Trophoblast cell (in vitro differentiated cells and primary cell): ENCODE measurements at regions not wholly inside any gene's neighbourhood (a gene's known extent, or its start where the extent isn't known, plus 50 kb on each side); places are given as distances from the start of the nearest gene placed in this dataset.

ENCODE experiments used
- DNase-seq, 2 donors: peaks; one replicate each; pipeline ENCODE4 v3.0.0-alpha.2; 2016
- H2AFZ ChIP-seq: 2 replicates; pipeline ENCODE4 v1.6.1; 2013; ENCODE audit warnings: low read length, moderate library complexity, mild to moderate bottlenecking; ENCODE audit not compliant: insufficient read depth, poor library complexity
- H2AK5ac ChIP-seq: 2 replicates; pipeline ENCODE4 v1.6.1; 2013; ENCODE audit warnings: mild to moderate bottlenecking, low read length
- H2BK120ac ChIP-seq: 2 replicates; pipeline ENCODE4 v1.6.1; 2013; ENCODE audit warnings: low read length, mild to moderate bottlenecking, moderate library complexity; ENCODE audit not compliant: insufficient read depth, poor library complexity
- H2BK12ac ChIP-seq: 2 replicates; pipeline ENCODE4 v1.6.1; 2013; ENCODE audit warnings: mild to moderate bottlenecking, low read length, moderate library complexity
- H2BK5ac ChIP-seq: 2 replicates; pipeline ENCODE4 v1.6.1; 2013; ENCODE audit warnings: low read length, low read depth, moderate library complexity, mild to moderate bottlenecking; ENCODE audit not compliant: poor library complexity
- H3K14ac ChIP-seq: 2 replicates; pipeline ENCODE4 v1.6.1; 2013; ENCODE audit warnings: mild to moderate bottlenecking, low read length
- H3K18ac ChIP-seq: 2 replicates; pipeline ENCODE4 v1.6.1; 2013; ENCODE audit warnings: mild to moderate bottlenecking, low read length
- H3K23ac ChIP-seq: 2 replicates; pipeline ENCODE4 v1.6.1; 2013; ENCODE audit warnings: low read length
- H3K27ac ChIP-seq: 2 replicates; pipeline ENCODE4 v1.5.1; 2013; ENCODE audit warnings: low read depth, mild to moderate bottlenecking, inconsistent platforms, low read length, moderate library complexity
- H3K27me3 ChIP-seq: 2 replicates; pipeline ENCODE4 v1.6.1; 2013; ENCODE audit warnings: inconsistent platforms, mild to moderate bottlenecking, low read length, moderate library complexity; ENCODE audit not compliant: insufficient read depth
- H3K36me3 ChIP-seq, 2 experiments: 1 replicate in 1 of 2; 2 replicates in 1 of 2; pipeline ENCODE4 v1.6.1; 2013; ENCODE audit warnings: low read length in 2 of 2, mild to moderate bottlenecking in 2 of 2, moderate library complexity in 1 of 2; ENCODE audit not compliant: insufficient read depth in 2 of 2, control insufficient read depth in 1 of 2
- H3K4ac ChIP-seq: 2 replicates; pipeline ENCODE4 v1.6.1; 2013; ENCODE audit warnings: low read depth, mild to moderate bottlenecking, low read length, moderate library complexity
- H3K4me1 ChIP-seq, 2 experiments: 1 replicate in 1 of 2; 2 replicates in 1 of 2; pipeline ENCODE4 v1.6.1; 2013; ENCODE audit warnings: low read length in 2 of 2, mild to moderate bottlenecking in 2 of 2, moderate library complexity in 1 of 2; ENCODE audit not compliant: insufficient read depth in 2 of 2, control insufficient read depth in 1 of 2
- H3K4me2 ChIP-seq: 2 replicates; pipeline ENCODE4 v1.6.1; 2013; ENCODE audit warnings: inconsistent platforms, mild to moderate bottlenecking, low read length, moderate library complexity
- H3K4me3 ChIP-seq: 2 replicates; pipeline ENCODE4 v1.5.1; 2013; ENCODE audit warnings: mild to moderate bottlenecking, low read depth, low read length, inconsistent platforms
- H3K79me1 ChIP-seq: one replicate; pipeline ENCODE4 v1.6.1; 2013; ENCODE audit warnings: low read length
- H3K79me2 ChIP-seq: 2 replicates; pipeline ENCODE4 v1.6.1; 2013; ENCODE audit warnings: low read length, mild to moderate bottlenecking; ENCODE audit not compliant: control insufficient read depth, insufficient read depth, poor library complexity
- H3K9ac ChIP-seq: 2 replicates; pipeline ENCODE4 v1.6.1; 2013; ENCODE audit warnings: mild to moderate bottlenecking, low read length
- H3K9me3 ChIP-seq: 2 replicates; pipeline ENCODE4 v1.6.1; 2013; ENCODE audit warnings: low read depth, mild to moderate bottlenecking, control low read depth, inconsistent platforms, low read length; ENCODE audit not compliant: insufficient read depth
- H4K12ac ChIP-seq: 2 replicates; pipeline ENCODE4 v1.6.1; 2013; ENCODE audit warnings: low read depth, mild to moderate bottlenecking, low read length, moderate library complexity
- H4K8ac ChIP-seq: 2 replicates; pipeline ENCODE4 v1.6.1; 2013; ENCODE audit warnings: low read depth, mild to moderate bottlenecking, low read length, moderate library complexity
- H4K91ac ChIP-seq: one replicate; pipeline ENCODE4 v1.6.1; 2013; ENCODE audit warnings: low read depth, mild to moderate bottlenecking, low read length, moderate library complexity
- WGBS: extraction: QIAGEN DNeasy Blood & Tissue Kit; methylation state at CpG from one replicate; pipeline ENCODE4 v1.1.7; 2013; ENCODE audit warnings: missing lambda C conversion rate; ENCODE audit not compliant: insufficient read length, insufficient coverage; ENCODE audit errors: extremely low coverage; 5-methylcytosine and 5-hydroxymethylcytosine counted together

- Histone ChIP-seq H4K12ac (no peak overlapping the region), H3K36me3 (no peaks in the 10 kb centered on the region), H2BK5ac (no peak overlapping the region), H3K18ac (no peak overlapping the region), H3K4ac (no peak overlapping the region), H4K91ac (no peak overlapping the region), H3K4me3 (no peak overlapping the region), H3K14ac (no peak overlapping the region), H2BK120ac (no peak overlapping the region), H3K23ac (no peak overlapping the region), H4K8ac (no peak overlapping the region), H2AFZ (no peak overlapping the region), H3K27me3 (no peaks in the 10 kb centered on the region), H3K27ac (no peak overlapping the region), H3K4me2 (no peak overlapping the region), H2BK12ac (no peak overlapping the region), H3K4me1 (no peaks in the 10 kb centered on the region), H3K79me1 (no peaks in the 10 kb centered on the region), H3K79me2 (no peaks in the 10 kb centered on the region), H3K9ac (no peak overlapping the region), H2AK5ac (no peak overlapping the region), H3K9me3 (no peaks in the 10 kb centered on the region)
- WGBS: no CpG with 5 or more reads among the region's 4 CpGs
- DNase-seq: peak in 1 of 2 donors; percentile 8
Measured at GRCh38 chr17:73788111-73788510, 143.9 kb upstream of the SDK2 start.

- Histone ChIP-seq H3K79me1 (no peaks in the 10 kb centered on the region), H2BK120ac (no peak overlapping the region), H3K14ac (no peak overlapping the region), H3K27ac (no peak overlapping the region), H4K91ac (no peak overlapping the region), H3K23ac (no peak overlapping the region), H3K9ac (no peak overlapping the region), H3K36me3 (no peaks in the 10 kb centered on the region), H2AK5ac (no peak overlapping the region), H3K4me2 (no peak overlapping the region), H2BK5ac (no peak overlapping the region), H3K9me3 (no peaks in the 10 kb centered on the region), H4K12ac (no peak overlapping the region), H3K79me2 (no peaks in the 10 kb centered on the region), H3K18ac (no peak overlapping the region), H3K4me1 (no peaks in the 10 kb centered on the region), H3K4me3 (no peak overlapping the region), H4K8ac (no peak overlapping the region), H2AFZ (no peak overlapping the region), H3K27me3 (no peaks in the 10 kb centered on the region), H3K4ac (no peak overlapping the region), H2BK12ac (no peak overlapping the region)
- no CpG with 5 or more reads among the region's 4 CpGs for WGBS
- DNase-seq: no peak
Measured at GRCh38 chr17:73791121-73791520, 146.9 kb upstream of the SDK2 start.

- no peak overlapping the region for H3K4ac ChIP-seq
- no peak overlapping the region for H3K18ac ChIP-seq
- DNase-seq: no peak
Measured at GRCh38 chr17:73791631-73792030, 147.4 kb upstream of the SDK2 start.

GRCh38 chr17:73792994-73793393 lies 148.7 kb upstream of the SDK2 start:
- Histone ChIP-seq H3K9me3 (no peaks in the 10 kb centered on the region), H3K36me3 (no peaks in the 10 kb centered on the region), H3K27ac (no peak overlapping the region), H2BK5ac (no peak overlapping the region), H3K27me3 (no peaks in the 10 kb centered on the region), H3K4me1 (no peaks in the 10 kb centered on the region), H2BK120ac (no peak overlapping the region), H4K12ac (no peak overlapping the region), H3K23ac (no peak overlapping the region), H3K18ac (no peak overlapping the region), H3K79me1 (no peaks in the 10 kb centered on the region), H3K4me3 (no peak overlapping the region), H2BK12ac (no peak overlapping the region), H2AK5ac (no peak overlapping the region), H3K79me2 (no peaks in the 10 kb centered on the region), H3K4ac (no peak overlapping the region), H3K4me2 (no peak overlapping the region), H4K8ac (no peak overlapping the region), H2AFZ (no peak overlapping the region), H3K14ac (no peak overlapping the region), H4K91ac (no peak overlapping the region), H3K9ac (no peak overlapping the region)
- no CpG with 5 or more reads among the region's 4 CpGs for WGBS
- DNase-seq: no peak

More at GRCh38 chr17:73791631-73792030, 147.4 kb upstream of the SDK2 start:
- Histone ChIP-seq H3K27ac (no peak overlapping the region), H3K4me3 (no peak overlapping the region), H2AK5ac (no peak overlapping the region), H4K91ac (no peak overlapping the region), H3K14ac (no peak overlapping the region), H2AFZ (no peak overlapping the region), H3K36me3 (no peaks in the 10 kb centered on the region), H3K79me2 (no peaks in the 10 kb centered on the region), H3K9ac (no peak overlapping the region), H3K9me3 (no peaks in the 10 kb centered on the region), H3K23ac (no peak overlapping the region), H4K8ac (no peak overlapping the region), H3K27me3 (no peaks in the 10 kb centered on the region), H2BK5ac (no peak overlapping the region), H4K12ac (no peak overlapping the region), H2BK12ac (no peak overlapping the region), H2BK120ac (no peak overlapping the region), H3K4me1 (no peaks in the 10 kb centered on the region), H3K79me1 (no peaks in the 10 kb centered on the region), H3K4me2 (no peak overlapping the region)
- WGBS: no CpG with 5 or more reads among the region's 6 CpGs
